ENCODE measurements at regions not wholly inside any gene's neighbourhood (a gene's known extent, or its start where the extent isn't known, plus 50 kb on each side); places are given as distances from the start of the nearest gene placed in this dataset.
A peak's percentile ranks its signal among the peaks of the same experiment; 100 is the strongest.

DNA sequence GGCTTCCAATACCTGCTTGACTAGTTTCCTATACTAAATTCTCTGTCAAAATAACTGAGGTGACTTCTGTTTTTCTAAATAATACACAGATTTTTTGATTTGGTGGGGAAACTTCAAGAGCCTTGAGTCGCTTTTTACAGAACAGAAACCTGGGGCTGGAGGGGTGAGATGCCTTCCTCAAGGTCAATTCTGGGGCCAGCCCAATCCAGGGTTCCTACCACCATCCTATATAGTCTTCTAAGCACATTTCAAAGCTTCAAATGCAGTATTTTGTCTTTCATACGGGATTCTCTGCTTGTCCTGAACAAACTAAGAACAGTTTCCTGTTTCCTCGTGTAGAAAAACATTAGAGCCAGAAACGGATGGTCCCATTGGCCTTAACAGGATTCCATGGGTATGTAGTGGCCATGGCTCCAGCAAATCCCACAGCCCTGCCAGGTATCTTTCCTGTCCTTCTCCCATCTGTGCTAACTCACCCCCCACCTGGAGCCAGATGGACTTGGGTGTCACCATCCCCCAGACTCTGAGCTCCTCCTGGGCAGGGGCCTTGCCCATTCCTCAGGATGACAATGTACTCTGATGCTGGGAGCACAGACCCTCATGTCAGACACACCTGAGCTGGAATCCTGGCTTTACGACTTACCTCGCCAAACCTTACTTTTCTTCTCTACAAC is 146.9 kb downstream of the KLF13 start:
- no peaks in the 10 kb centered on the region for H3K79me2 ChIP-seq (ENCODE audit: low read length)
- H3K4me3 ChIP-seq (ENCODE audit: low read length), result peak overlapping the region; percentile 49
- peak overlapping the region; percentile 78 for H3K4me2 ChIP-seq (ENCODE audit: low read length)
- H3K9ac ChIP-seq (ENCODE audit: low read length), result peak overlapping the region; percentile 10; the same call in 1 of the 2 replicates
- no peaks in the 10 kb centered on the region for H3K9me3 ChIP-seq (ENCODE audit: insufficient read depth, low read length)
- peak overlapping the region; percentile 90 for H2AFZ ChIP-seq (ENCODE audit: low read depth, low read length)
- no peaks in the 10 kb centered on the region for H4K20me1 ChIP-seq (ENCODE audit: insufficient read depth, low read length)
- no peaks in the 10 kb centered on the region for H3K36me3 ChIP-seq (replicated peaks; ENCODE audit: low read depth, low read length)
- TF ChIP-seq EZH2phosphoT487 (IDR thresholded peaks at IDR 0.05; ENCODE audit: low read depth), result no peak
- TF ChIP-seq, protein P1, sequence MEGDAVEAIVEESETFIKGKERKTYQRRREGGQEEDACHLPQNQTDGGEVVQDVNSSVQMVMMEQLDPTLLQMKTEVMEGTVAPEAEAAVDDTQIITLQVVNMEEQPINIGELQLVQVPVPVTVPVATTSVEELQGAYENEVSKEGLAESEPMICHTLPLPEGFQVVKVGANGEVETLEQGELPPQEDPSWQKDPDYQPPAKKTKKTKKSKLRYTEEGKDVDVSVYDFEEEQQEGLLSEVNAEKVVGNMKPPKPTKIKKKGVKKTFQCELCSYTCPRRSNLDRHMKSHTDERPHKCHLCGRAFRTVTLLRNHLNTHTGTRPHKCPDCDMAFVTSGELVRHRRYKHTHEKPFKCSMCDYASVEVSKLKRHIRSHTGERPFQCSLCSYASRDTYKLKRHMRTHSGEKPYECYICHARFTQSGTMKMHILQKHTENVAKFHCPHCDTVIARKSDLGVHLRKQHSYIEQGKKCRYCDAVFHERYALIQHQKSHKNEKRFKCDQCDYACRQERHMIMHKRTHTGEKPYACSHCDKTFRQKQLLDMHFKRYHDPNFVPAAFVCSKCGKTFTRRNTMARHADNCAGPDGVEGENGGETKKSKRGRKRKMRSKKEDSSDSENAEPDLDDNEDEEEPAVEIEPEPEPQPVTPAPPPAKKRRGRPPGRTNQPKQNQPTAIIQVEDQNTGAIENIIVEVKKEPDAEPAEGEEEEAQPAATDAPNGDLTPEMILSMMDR (IDR thresholded peaks at IDR 0.05; ENCODE audit: low read depth, low read length), result no peak
- H3K4me1 ChIP-seq (ENCODE audit: low read length), result peaks cover 27% of the 10 kb centered on the region
- no peaks in the 10 kb centered on the region; the same call in none of the 2 replicates for H3K27me3 ChIP-seq (ENCODE audit: low read depth, low read length)
- H3K27ac ChIP-seq (ENCODE audit: low read length), result no peak overlapping the region

DNA sequence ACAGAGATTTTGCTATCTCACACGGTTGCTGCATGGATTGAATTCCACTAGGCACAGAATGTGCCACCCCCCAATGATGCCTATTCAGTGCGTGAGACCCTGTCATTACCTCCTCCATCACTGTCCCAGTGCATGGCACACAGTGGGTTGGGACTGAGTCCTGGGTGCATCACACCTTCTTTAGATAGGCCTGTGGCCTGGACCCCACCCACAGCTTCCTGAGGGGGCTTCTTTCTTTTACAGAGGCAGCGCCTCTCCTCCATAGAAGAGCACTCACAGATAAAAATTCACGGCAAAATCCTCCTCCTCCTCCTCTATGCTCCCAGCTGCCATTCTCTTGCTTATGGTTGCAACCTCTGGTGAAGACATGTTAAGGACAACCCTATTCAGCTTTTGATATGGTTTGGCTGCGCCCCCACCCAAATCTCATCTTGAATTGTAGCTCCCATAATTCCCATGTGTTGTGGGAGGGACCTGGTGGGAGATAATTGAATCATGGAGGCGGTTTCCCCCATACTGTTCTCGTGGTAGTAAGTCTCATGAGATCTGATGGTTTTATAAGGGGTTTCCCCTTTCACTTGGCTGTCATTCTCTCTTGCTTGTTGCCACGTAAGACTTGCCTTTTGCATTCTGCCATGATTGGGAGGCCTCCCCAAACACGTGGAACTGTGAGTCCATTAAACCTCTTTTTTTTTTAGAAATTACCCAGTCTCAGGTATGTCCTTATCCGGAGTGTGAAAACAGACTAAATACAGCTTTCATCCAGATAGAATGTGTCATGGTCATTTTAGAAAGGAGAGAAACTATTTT is 147.6 kb downstream of the KLF13 start:
- peak overlapping the region; percentile 9; the same call in 1 of the 2 replicates for H2AFZ ChIP-seq (ENCODE audit: low read depth, low read length)
- H3K4me1 ChIP-seq (ENCODE audit: low read length), result peaks cover 27% of the 10 kb centered on the region
- H3K79me2 ChIP-seq (ENCODE audit: low read length), result no peaks in the 10 kb centered on the region
- H4K20me1 ChIP-seq (ENCODE audit: insufficient read depth, low read length), result no peaks in the 10 kb centered on the region
- no peak overlapping the region for H3K4me3 ChIP-seq (ENCODE audit: low read length)
- no peaks in the 10 kb centered on the region for H3K36me3 ChIP-seq (replicated peaks; ENCODE audit: low read depth, low read length)
- H3K4me2 ChIP-seq (ENCODE audit: low read length), result peak overlapping the region; percentile 8
- no peaks in the 10 kb centered on the region; the same call in none of the 2 replicates for H3K27me3 ChIP-seq (ENCODE audit: low read depth, low read length)
- no peak overlapping the region for H3K27ac ChIP-seq (ENCODE audit: low read length)
- no peak overlapping the region for H3K9ac ChIP-seq (ENCODE audit: low read length)
- no peaks in the 10 kb centered on the region for H3K9me3 ChIP-seq (ENCODE audit: insufficient read depth, low read length)
- TF ChIP-seq EZH2phosphoT487 (IDR thresholded peaks at IDR 0.05; ENCODE audit: low read depth), result no peak
- TF ChIP-seq, protein P1 (IDR thresholded peaks at IDR 0.05; ENCODE audit: low read depth, low read length), result no peak

DNA sequence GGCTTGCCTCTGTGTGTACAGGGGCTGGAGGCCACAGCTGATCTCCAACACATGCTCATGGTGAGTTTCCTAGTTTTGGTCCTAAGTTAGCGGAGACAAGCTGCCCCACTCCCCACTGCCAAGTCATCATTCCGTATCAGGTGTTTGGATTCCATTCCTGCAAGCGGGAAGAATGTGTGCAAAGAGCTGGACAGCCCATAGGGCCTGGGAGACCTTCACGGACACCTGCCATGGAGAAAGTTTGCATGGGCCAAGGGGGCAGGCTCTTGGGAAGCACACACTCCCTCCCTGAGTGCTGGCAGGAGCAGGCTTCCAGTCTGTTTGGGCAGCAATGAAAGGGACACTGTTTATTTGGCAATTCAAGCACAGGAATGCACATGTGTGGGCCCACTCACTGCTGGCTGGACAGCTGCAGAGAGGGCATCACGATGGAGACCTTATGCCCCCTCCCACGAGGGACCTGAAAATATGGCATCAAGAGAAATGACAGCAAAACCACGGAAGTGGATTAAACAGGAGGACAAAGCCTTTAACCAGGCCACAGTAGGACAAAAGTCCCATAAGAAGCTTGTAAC is 149.7 kb downstream of the KLF13 start:
- Histone ChIP-seq H3K9me3 (ENCODE audit: insufficient read depth, low read length) (no peaks in the 10 kb centered on the region), H3K79me2 (ENCODE audit: low read length) (no peaks in the 10 kb centered on the region), H3K9ac (ENCODE audit: low read length) (no peak overlapping the region), H3K4me1 (ENCODE audit: low read length) (peaks cover 23% of the 10 kb centered on the region), H3K4me3 (ENCODE audit: low read length) (no peak overlapping the region), H3K36me3 (replicated peaks; ENCODE audit: low read depth, low read length) (no peaks in the 10 kb centered on the region), H3K27ac (ENCODE audit: low read length) (no peak overlapping the region), H4K20me1 (ENCODE audit: insufficient read depth, low read length) (no peaks in the 10 kb centered on the region), H3K4me2 (ENCODE audit: low read length) (no peak overlapping the region), H3K27me3 (ENCODE audit: low read depth, low read length) (no peaks in the 10 kb centered on the region; the same call in 1 of the 2 replicates), H2AFZ (ENCODE audit: low read depth, low read length) (no peak overlapping the region)
- no peak for TF ChIP-seq EZH2phosphoT487 (IDR thresholded peaks at IDR 0.05; ENCODE audit: low read depth)
- TF ChIP-seq, protein P1 (IDR thresholded peaks at IDR 0.05; ENCODE audit: low read depth, low read length), result no peak

DNA sequence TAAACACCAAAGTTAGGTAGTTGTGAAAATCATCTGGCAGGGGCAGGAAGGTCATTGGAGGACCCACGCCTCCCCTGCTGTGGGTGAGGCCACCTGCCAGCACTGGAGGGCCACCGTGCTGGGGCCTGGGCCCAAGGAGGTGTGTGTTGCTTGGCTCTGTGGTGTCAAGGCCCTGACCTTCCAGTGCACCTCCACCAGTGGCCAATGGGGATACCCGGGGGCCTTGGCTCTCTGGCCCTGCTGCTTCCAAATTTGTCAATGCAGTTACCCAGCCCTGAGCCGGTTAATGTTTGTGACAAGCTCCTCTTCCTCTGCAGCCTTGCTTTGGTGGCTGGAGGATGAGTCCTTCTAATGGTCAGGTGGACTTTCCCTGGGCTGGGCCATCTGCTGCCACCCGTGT is 150.2 kb downstream of the KLF13 start:
- no peak overlapping the region for H3K9ac ChIP-seq (ENCODE audit: low read length)
- H3K4me1 ChIP-seq (ENCODE audit: low read length), result peaks cover 23% of the 10 kb centered on the region
- no peaks in the 10 kb centered on the region for H3K9me3 ChIP-seq (ENCODE audit: insufficient read depth, low read length)
- no peak overlapping the region for H3K4me2 ChIP-seq (ENCODE audit: low read length)
- no peak overlapping the region for H3K4me3 ChIP-seq (ENCODE audit: low read length)
- no peaks in the 10 kb centered on the region for H3K36me3 ChIP-seq (replicated peaks; ENCODE audit: low read depth, low read length)
- no peaks in the 10 kb centered on the region for H3K79me2 ChIP-seq (ENCODE audit: low read length)
- H3K27ac ChIP-seq (ENCODE audit: low read length), result no peak overlapping the region
- no peaks in the 10 kb centered on the region for H4K20me1 ChIP-seq (ENCODE audit: insufficient read depth, low read length)
- H2AFZ ChIP-seq (ENCODE audit: low read depth, low read length), result no peak overlapping the region
- H3K27me3 ChIP-seq (ENCODE audit: low read depth, low read length), result no peaks in the 10 kb centered on the region; the same call in 1 of the 2 replicates
- TF ChIP-seq EZH2phosphoT487 (IDR thresholded peaks at IDR 0.05; ENCODE audit: low read depth), result no peak
- TF ChIP-seq, protein P1 (IDR thresholded peaks at IDR 0.05; ENCODE audit: low read depth, low read length), result no peak
